HL-60 (cell line): ENCODE measurements at regions not wholly inside any gene's neighbourhood (a gene's known extent, or its start where the extent isn't known, plus 50 kb on each side); places are given as distances from the start of the nearest gene placed in this dataset.

Source experiments
- DNase-seq, 2 experiments: peaks; one replicate each; pipeline ENCODE4 v3.0.0-alpha.2; 2010 to 2020; ENCODE audit warnings: low read depth in 1 of 2, low spot score in 1 of 2
- H3K27ac ChIP-seq: fragments of 250-450 bp; sonication (Bioruptor Pico); replicated peaks from 2 replicates; pipeline ENCODE4 v1.5.1; 2020; ENCODE audit warnings: mild to moderate bottlenecking, moderate library complexity
- H3K27me3 ChIP-seq: fragments of 250-450 bp; sonication (Bioruptor Pico); 2 replicates; pipeline ENCODE4 v1.5.1; 2021; ENCODE audit warnings: mild to moderate bottlenecking, moderate library complexity; ENCODE audit not compliant: insufficient read depth, poor library complexity, severe bottlenecking
- H3K4me3 ChIP-seq: replicated peaks from 2 replicates; pipeline ENCODE4 v1.5.1; 2011; ENCODE audit warnings: mild to moderate bottlenecking, control low read depth, low read length; ENCODE audit not compliant: insufficient read depth
- GABPA ChIP-seq: IDR thresholded peaks from 2 replicates; pipeline ENCODE4 v1.6.1; 2012; ENCODE audit warnings: low read depth
- POLR2AphosphoS5 ChIP-seq: IDR thresholded peaks from 2 replicates; pipeline ENCODE4 v1.6.1; 2012; ENCODE audit warnings: low read depth
- SPI1 ChIP-seq: IDR thresholded peaks from 2 replicates; pipeline ENCODE4 v1.6.1; 2012; ENCODE audit warnings: low read depth, mild to moderate bottlenecking, borderline replicate concordance
- TF ChIP-seq, protein P1 (sequence below): IDR thresholded peaks from 2 replicates; pipeline ENCODE4 v1.6.1; 2012; ENCODE audit warnings: low read depth; ENCODE audit not compliant: insufficient replicate concordance
- TF ChIP-seq, protein P2 (sequence below): IDR thresholded peaks from one replicate; pipeline ENCODE4 v1.5.1; 2011; ENCODE audit warnings: low read length, control low read depth, inconsistent platforms; ENCODE audit not compliant: insufficient read depth

- Histone ChIP-seq H3K27me3 (peaks cover 2% of the 10 kb centered on the region), H3K27ac (no peak overlapping the region), H3K4me3 (no peak overlapping the region)
- DNase-seq: no peak
- TF ChIP-seq, protein P1, sequence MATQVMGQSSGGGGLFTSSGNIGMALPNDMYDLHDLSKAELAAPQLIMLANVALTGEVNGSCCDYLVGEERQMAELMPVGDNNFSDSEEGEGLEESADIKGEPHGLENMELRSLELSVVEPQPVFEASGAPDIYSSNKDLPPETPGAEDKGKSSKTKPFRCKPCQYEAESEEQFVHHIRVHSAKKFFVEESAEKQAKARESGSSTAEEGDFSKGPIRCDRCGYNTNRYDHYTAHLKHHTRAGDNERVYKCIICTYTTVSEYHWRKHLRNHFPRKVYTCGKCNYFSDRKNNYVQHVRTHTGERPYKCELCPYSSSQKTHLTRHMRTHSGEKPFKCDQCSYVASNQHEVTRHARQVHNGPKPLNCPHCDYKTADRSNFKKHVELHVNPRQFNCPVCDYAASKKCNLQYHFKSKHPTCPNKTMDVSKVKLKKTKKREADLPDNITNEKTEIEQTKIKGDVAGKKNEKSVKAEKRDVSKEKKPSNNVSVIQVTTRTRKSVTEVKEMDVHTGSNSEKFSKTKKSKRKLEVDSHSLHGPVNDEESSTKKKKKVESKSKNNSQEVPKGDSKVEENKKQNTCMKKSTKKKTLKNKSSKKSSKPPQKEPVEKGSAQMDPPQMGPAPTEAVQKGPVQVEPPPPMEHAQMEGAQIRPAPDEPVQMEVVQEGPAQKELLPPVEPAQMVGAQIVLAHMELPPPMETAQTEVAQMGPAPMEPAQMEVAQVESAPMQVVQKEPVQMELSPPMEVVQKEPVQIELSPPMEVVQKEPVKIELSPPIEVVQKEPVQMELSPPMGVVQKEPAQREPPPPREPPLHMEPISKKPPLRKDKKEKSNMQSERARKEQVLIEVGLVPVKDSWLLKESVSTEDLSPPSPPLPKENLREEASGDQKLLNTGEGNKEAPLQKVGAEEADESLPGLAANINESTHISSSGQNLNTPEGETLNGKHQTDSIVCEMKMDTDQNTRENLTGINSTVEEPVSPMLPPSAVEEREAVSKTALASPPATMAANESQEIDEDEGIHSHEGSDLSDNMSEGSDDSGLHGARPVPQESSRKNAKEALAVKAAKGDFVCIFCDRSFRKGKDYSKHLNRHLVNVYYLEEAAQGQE: no peak
- no peak for TF ChIP-seq SPI1
- no peak for TF ChIP-seq GABPA
- no peak for TF ChIP-seq POLR2AphosphoS5
- TF ChIP-seq, protein P2, sequence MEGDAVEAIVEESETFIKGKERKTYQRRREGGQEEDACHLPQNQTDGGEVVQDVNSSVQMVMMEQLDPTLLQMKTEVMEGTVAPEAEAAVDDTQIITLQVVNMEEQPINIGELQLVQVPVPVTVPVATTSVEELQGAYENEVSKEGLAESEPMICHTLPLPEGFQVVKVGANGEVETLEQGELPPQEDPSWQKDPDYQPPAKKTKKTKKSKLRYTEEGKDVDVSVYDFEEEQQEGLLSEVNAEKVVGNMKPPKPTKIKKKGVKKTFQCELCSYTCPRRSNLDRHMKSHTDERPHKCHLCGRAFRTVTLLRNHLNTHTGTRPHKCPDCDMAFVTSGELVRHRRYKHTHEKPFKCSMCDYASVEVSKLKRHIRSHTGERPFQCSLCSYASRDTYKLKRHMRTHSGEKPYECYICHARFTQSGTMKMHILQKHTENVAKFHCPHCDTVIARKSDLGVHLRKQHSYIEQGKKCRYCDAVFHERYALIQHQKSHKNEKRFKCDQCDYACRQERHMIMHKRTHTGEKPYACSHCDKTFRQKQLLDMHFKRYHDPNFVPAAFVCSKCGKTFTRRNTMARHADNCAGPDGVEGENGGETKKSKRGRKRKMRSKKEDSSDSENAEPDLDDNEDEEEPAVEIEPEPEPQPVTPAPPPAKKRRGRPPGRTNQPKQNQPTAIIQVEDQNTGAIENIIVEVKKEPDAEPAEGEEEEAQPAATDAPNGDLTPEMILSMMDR: no peak
Observed at GRCh38 chr6:126811321-126811720, 307.1 kb upstream of the RSPO3 start.

- peaks cover 2% of the 10 kb centered on the region for H3K27me3 ChIP-seq
- TF ChIP-seq, protein P2: no peak
- TF ChIP-seq, protein P1: no peak
- no peak for TF ChIP-seq POLR2AphosphoS5
- TF ChIP-seq SPI1: no peak
- TF ChIP-seq GABPA: no peak
- no peak for DNase-seq
- H3K27ac ChIP-seq: no peak overlapping the region
- no peak overlapping the region for H3K4me3 ChIP-seq
Observed at GRCh38 chr6:126812010-126812409, 306.5 kb upstream of the RSPO3 start.

DNA sequence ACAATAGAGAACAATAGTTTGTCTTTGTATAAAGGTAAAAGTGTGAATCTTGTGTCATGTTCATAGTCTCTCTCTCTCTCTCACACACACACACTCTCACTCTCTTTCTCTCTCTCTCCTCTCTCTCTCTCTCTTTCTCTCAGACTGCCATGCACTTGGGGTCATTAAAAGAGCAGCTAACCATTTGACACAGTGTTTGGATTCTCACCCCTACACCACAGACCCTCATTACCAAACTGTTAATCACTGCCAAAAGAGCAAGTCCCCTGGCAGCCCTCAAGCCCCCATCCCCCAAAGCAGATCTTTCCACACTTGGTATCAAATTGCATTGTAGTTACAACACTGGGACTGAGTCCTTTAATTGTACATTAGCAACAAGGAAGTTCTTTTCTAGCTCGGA is 305.8 kb upstream of the RSPO3 start:
- no peak for DNase-seq
- Histone ChIP-seq H3K4me3 (no peak overlapping the region), H3K27ac (no peak overlapping the region)

More for the DNA sequence above, 305.8 kb upstream of the RSPO3 start:
- H3K27me3 ChIP-seq: peaks cover 2% of the 10 kb centered on the region
- TF ChIP-seq SPI1: no peak
- TF ChIP-seq GABPA: no peak
- TF ChIP-seq, protein P2: no peak
- TF ChIP-seq, protein P1: no peak
- no peak for TF ChIP-seq POLR2AphosphoS5
